ENCODE measurements at regions not wholly inside any gene's neighbourhood (a gene's known extent, or its start where the extent isn't known, plus 50 kb on each side); places are given as distances from the start of the nearest gene placed in this dataset.

- no CpG with 5 or more reads among the region's 12 CpGs for WGBS (ENCODE audit: extremely low coverage, insufficient read length, low lambda C conversion rate)
- H3K4ac ChIP-seq (ENCODE audit: low read depth, low read length), result no peak overlapping the region
- Mint-ChIP-seq H3K36me3 (ENCODE audit: insufficient read depth in 1 of 3, low read depth in 3 of 3) (no peaks in the 10 kb centered on the region; a peak in 1 of 7 replicates), H3K27ac (no peak overlapping the region), H3K27me3 (ENCODE audit: low read depth) (no peaks in the 10 kb centered on the region; the same call in 1 of the 2 replicates), H3K9me3 (no peaks in the 10 kb centered on the region), H3K4me1 (0 out of 4 replicates have a peak, but pooled peaks cover 0 to 3% of the 10 kb centered on the region in 2 experiments), H3K4me3 (no peak overlapping the region)
- no peak overlapping the region for H2BK5ac ChIP-seq (ENCODE audit: insufficient read length, low read length)
- no peak overlapping the region for H2BK120ac ChIP-seq (ENCODE audit: low read depth, low read length, poor library complexity, severe bottlenecking)
- no peak for DNase-seq
- no peak overlapping the region for H4K8ac ChIP-seq (replicated peaks; ENCODE audit: insufficient read length, low read depth, low read length)
- no peaks in the 10 kb centered on the region for H3K79me2 ChIP-seq (ENCODE audit: insufficient read depth, low read length)
- H2AK5ac ChIP-seq (ENCODE audit: insufficient read length, low read length), result no peak overlapping the region
- H3K4me2 ChIP-seq (ENCODE audit: insufficient read depth, insufficient read length, low read length), result no peak overlapping the region
- no peak overlapping the region for H3K14ac ChIP-seq (ENCODE audit: insufficient read depth, low read length)
- no peaks in the 10 kb centered on the region for H3K79me1 ChIP-seq (ENCODE audit: insufficient read depth, low read depth, low read length, poor library complexity, severe bottlenecking)
- no peak overlapping the region for H3K18ac ChIP-seq (ENCODE audit: insufficient read length, low read depth, low read length)
- no peak overlapping the region for H4K91ac ChIP-seq (ENCODE audit: insufficient read length, low read depth, low read length)
- no peak overlapping the region for H2AFZ ChIP-seq (ENCODE audit: low read length)
- no peaks in the 10 kb centered on the region for H3K9me3 ChIP-seq (ENCODE audit: control insufficient read depth, low read depth, low read length)
- H3K27ac ChIP-seq (ENCODE audit: insufficient read length, low read depth, low read length), result no peak overlapping the region
- no peaks in the 10 kb centered on the region for H4K20me1 ChIP-seq (ENCODE audit: control insufficient read depth, insufficient read depth, insufficient read length)
- no peak overlapping the region for H3T11ph ChIP-seq (ENCODE audit: low read length)
- no peak overlapping the region for H3K23ac ChIP-seq (ENCODE audit: insufficient read length, low read depth, low read length)
- no peak overlapping the region for H2BK15ac ChIP-seq (ENCODE audit: low read depth, low read length)
- H4K5ac ChIP-seq (ENCODE audit: insufficient read length, low read depth, low read length), result no peak overlapping the region
- H3K27me3 ChIP-seq (ENCODE audit: insufficient read depth, low read length), result no peaks in the 10 kb centered on the region
- no peak overlapping the region for H3K9ac ChIP-seq (ENCODE audit: extremely low read depth, insufficient read length, low read length)
- no peak overlapping the region for H3K56ac ChIP-seq (ENCODE audit: insufficient read length, low read depth, low read length)
- H2BK12ac ChIP-seq (ENCODE audit: insufficient read length, low read depth, low read length), result no peak overlapping the region
- H3K4me1 ChIP-seq (ENCODE audit: insufficient read depth, low read length), result no peaks in the 10 kb centered on the region
- no peak overlapping the region for H2BK20ac ChIP-seq (ENCODE audit: low read depth, low read length, poor library complexity, severe bottlenecking)
- TF ChIP-seq CTCF (conservative IDR thresholded peaks at IDR 0.05), result no peak
- H3K23me2 ChIP-seq (ENCODE audit: insufficient read length, low read depth, low read length, poor library complexity, severe bottlenecking), result no peaks in the 10 kb centered on the region
These were observed 128.6 kb downstream of the DLEU7 start for GRCh38 chr13:50714891-50715290.

Measured in H9 (cell line).